IMR-90 (cell line): ENCODE measurements at regions not wholly inside any gene's neighbourhood (a gene's known extent, or its start where the extent isn't known, plus 50 kb on each side); places are given as distances from the start of the nearest gene placed in this dataset.

Source experiments
- ATAC-seq: fragments of 200-7000 bp; cut with Tn5 transposase; 2 replicates; pipeline ENCODE4 v1.9.1; 2020; ENCODE audit warnings: low read depth, mild to moderate bottlenecking, moderate library complexity
- BruUV-seq: library from RNA; stranded (reverse); fragments of 400-500 nt; replicated peaks from 2 replicates; lab custom pipeline; 2021; lab: Mats Ljungman, UMichigan
- CTCF ChIA-PET: fragments of 300-600 bp; formaldehyde crosslinking; extraction: SDS; loops from one replicate; lab custom pipeline; 2021; ENCODE audit warnings: antibody characterized with exemption; lab: Yijun Ruan, JAX
- POLR2A ChIA-PET: fragments of 300-600 bp; sonication (Branson Sonifier 250); formaldehyde crosslinking; loops from one replicate; lab custom pipeline; 2022; ENCODE audit warnings: antibody characterized with exemption; ENCODE audit not compliant: unreplicated experiment; lab: Charles Lee
- DNase-seq: peaks from one replicate; pipeline ENCODE4 v3.0.0; 2013
- H2AFZ ChIP-seq: replicated peaks from 2 replicates; pipeline ENCODE3; 2013; ENCODE audit warnings: low read length, mild to moderate bottlenecking; ENCODE audit not compliant: poor library complexity
- H2AK5ac ChIP-seq: 2 replicates; pipeline ENCODE4 v1.6.1; 2013; ENCODE audit warnings: low read depth, low read length, inconsistent platforms
- H2AK9ac ChIP-seq: replicated peaks from 2 replicates; pipeline ENCODE3; 2013; ENCODE audit warnings: mild to moderate bottlenecking, low read depth, low read length, moderate library complexity; ENCODE audit not compliant: poor library complexity
- H2BK120ac ChIP-seq: 2 replicates; pipeline ENCODE4 v1.6.1; 2013; ENCODE audit warnings: low read depth, low read length, inconsistent platforms
- H2BK15ac ChIP-seq: 3 replicates; pipeline ENCODE4 v1.6.1; 2013; ENCODE audit warnings: low read depth, low read length, inconsistent platforms
- H2BK20ac ChIP-seq: 2 replicates; pipeline ENCODE4 v1.6.1; 2013; ENCODE audit warnings: low read depth, mild to moderate bottlenecking, inconsistent platforms, low read length, moderate library complexity
- H2BK5ac ChIP-seq: 2 replicates; pipeline ENCODE4 v1.6.1; 2013; ENCODE audit warnings: mild to moderate bottlenecking, low read depth, low read length, inconsistent platforms; ENCODE audit not compliant: poor library complexity, severe bottlenecking
- H3K14ac ChIP-seq: replicated peaks from 2 replicates; pipeline ENCODE4 v1.6.1; 2013; ENCODE audit warnings: low read depth, low read length, inconsistent platforms
- H3K18ac ChIP-seq: 2 replicates; pipeline ENCODE4 v1.6.1; 2013; ENCODE audit warnings: low read depth, low read length, control low read depth
- H3K23ac ChIP-seq: 2 replicates; pipeline ENCODE4 v1.6.1; 2013; ENCODE audit warnings: low read depth, low read length, inconsistent platforms
- H3K27ac ChIP-seq: 2 replicates; pipeline ENCODE4 v1.5.1; 2013; ENCODE audit warnings: mild to moderate bottlenecking, control low read depth, low read length; ENCODE audit not compliant: insufficient read depth
- H3K27me3 ChIP-seq: 2 replicates; pipeline ENCODE4 v1.6.1; 2013; ENCODE audit warnings: low read length; ENCODE audit not compliant: control insufficient read depth, insufficient read depth
- H3K36me3 ChIP-seq: 2 replicates; pipeline ENCODE4 v1.6.1; 2013; ENCODE audit warnings: low read length, mixed read lengths; ENCODE audit not compliant: control insufficient read depth, insufficient read depth
- H3K4ac ChIP-seq: 2 replicates; pipeline ENCODE4 v1.6.1; 2013; ENCODE audit warnings: low read depth, low read length, inconsistent platforms
- H3K4me1 ChIP-seq: 2 replicates; pipeline ENCODE4 v1.6.1; 2013; ENCODE audit warnings: low read length, mixed read lengths; ENCODE audit not compliant: control insufficient read depth, insufficient read depth
- H3K4me2 ChIP-seq: 2 replicates; pipeline ENCODE4 v1.6.1; 2013; ENCODE audit warnings: low read depth, mild to moderate bottlenecking, control low read depth, low read length, moderate library complexity
- H3K4me3 ChIP-seq: 2 replicates; pipeline ENCODE4 v1.5.1; 2013; ENCODE audit warnings: low read depth, mild to moderate bottlenecking, control low read depth, low read length, moderate library complexity; ENCODE audit not compliant: insufficient read depth
- H3K56ac ChIP-seq: 2 replicates; pipeline ENCODE4 v1.6.1; 2013; ENCODE audit warnings: low read length, inconsistent platforms; ENCODE audit not compliant: insufficient read depth; ENCODE audit errors: extremely low read depth
- H3K79me1 ChIP-seq, 2 experiments: 2 replicates each; pipeline ENCODE4 v1.6.1; 2013; ENCODE audit warnings: low read length in 2 of 2, inconsistent platforms in 1 of 2, low read depth in 1 of 2
- H3K9ac ChIP-seq: 2 replicates; pipeline ENCODE4 v1.6.1; 2013; ENCODE audit warnings: low read depth, low read length, control low read depth
- H3K9me1 ChIP-seq: 2 replicates; pipeline ENCODE4 v1.6.1; 2013; ENCODE audit warnings: low read length, inconsistent platforms; ENCODE audit not compliant: insufficient read depth
- H3K9me3 ChIP-seq: 2 replicates; pipeline ENCODE4 v1.6.1; 2013; ENCODE audit warnings: low read length; ENCODE audit not compliant: control insufficient read depth, insufficient read depth
- H4K20me1 ChIP-seq: 2 replicates; pipeline ENCODE4 v1.6.1; 2013; ENCODE audit warnings: low read length, inconsistent platforms; ENCODE audit not compliant: insufficient read depth
- H4K5ac ChIP-seq: 2 replicates; pipeline ENCODE4 v1.6.1; 2013; ENCODE audit warnings: mild to moderate bottlenecking, low read depth, low read length, control low read depth
- H4K8ac ChIP-seq, 2 experiments: 2 replicates each; pipeline ENCODE4 v1.6.1; 2013; ENCODE audit warnings: low read depth in 2 of 2, low read length in 2 of 2, control low read depth in 1 of 2, inconsistent platforms in 1 of 2
- H4K91ac ChIP-seq: 2 replicates; pipeline ENCODE4 v1.6.1; 2013; ENCODE audit warnings: low read depth, low read length, inconsistent platforms; ENCODE audit not compliant: insufficient read depth
- BHLHE40 ChIP-seq: fragments of 150-350 bp; IDR thresholded peaks from 2 replicates; pipeline ENCODE4 v1.6.1; 2016; ENCODE audit warnings: mild to moderate bottlenecking, low read depth, low read length
- CHD1 ChIP-seq: IDR thresholded peaks from 2 replicates; pipeline ENCODE4 v1.6.1; 2012; ENCODE audit warnings: low read depth, low read length, improper control_type of control experiment
- ELK1 ChIP-seq: fragments of 150-350 bp; IDR thresholded peaks from 2 replicates; pipeline ENCODE4 v1.6.1; 2016; ENCODE audit warnings: low read depth, mild to moderate bottlenecking, low read length, moderate library complexity, borderline replicate concordance
- FOS ChIP-seq: fragments of 150-350 bp; IDR thresholded peaks from 2 replicates; pipeline ENCODE4 v1.6.1; 2016; ENCODE audit warnings: low read depth, low read length
- MAFK ChIP-seq: IDR thresholded peaks from 2 replicates; pipeline ENCODE4 v1.6.1; 2012; ENCODE audit warnings: low read depth, low read length, improper control_type of control experiment
- NFE2L2 ChIP-seq: fragments of 150-350 bp; IDR thresholded peaks from 2 replicates; pipeline ENCODE4 v1.6.1; 2016; ENCODE audit warnings: low read depth, mild to moderate bottlenecking, low read length
- RFX5 ChIP-seq: IDR thresholded peaks from 2 replicates; pipeline ENCODE4 v1.8.0; 2012; ENCODE audit warnings: low read depth, mild to moderate bottlenecking, low read length, moderate library complexity
- SMC3 ChIP-seq: fragments of 150-350 bp; IDR thresholded peaks from 2 replicates; pipeline ENCODE4 v1.6.1; 2016; ENCODE audit warnings: low read depth, mild to moderate bottlenecking, antibody characterized with exemption, low read length, moderate library complexity
- WGBS, 2 experiments: methylation state at CpG; one replicate each; pipeline versions ENCODE4 v1.1.5 to v1.1.7; 2013; ENCODE audit warnings: missing lambda C conversion rate in 2 of 2; ENCODE audit not compliant: insufficient read length in 1 of 2; ENCODE audit errors: extremely low coverage in 2 of 2; 5-methylcytosine and 5-hydroxymethylcytosine counted together
- dilution Hi-C: fragments of 300-500 bp; cut with HindIII; formaldehyde crosslinking; loops from one replicate; pipeline ENCODE4 v1.14.3; 2018; ENCODE audit warnings: low sequenced_read_pairs; ENCODE audit not compliant: unreplicated experiment
- in situ Hi-C: fragments of 300-500 bp; cut with MboI; formaldehyde crosslinking; loops from 3 replicates; pipeline ENCODE4 v1.14.3; 2019; ENCODE audit warnings: low sequenced_read_pairs, inconsistent platforms, mixed read lengths
- intact Hi-C: fragments of 100-400 bp; cut with micrococcal nuclease; formaldehyde crosslinking; loops from 2 replicates; pipeline ENCODE4 v1.10.0; 2022

DNA sequence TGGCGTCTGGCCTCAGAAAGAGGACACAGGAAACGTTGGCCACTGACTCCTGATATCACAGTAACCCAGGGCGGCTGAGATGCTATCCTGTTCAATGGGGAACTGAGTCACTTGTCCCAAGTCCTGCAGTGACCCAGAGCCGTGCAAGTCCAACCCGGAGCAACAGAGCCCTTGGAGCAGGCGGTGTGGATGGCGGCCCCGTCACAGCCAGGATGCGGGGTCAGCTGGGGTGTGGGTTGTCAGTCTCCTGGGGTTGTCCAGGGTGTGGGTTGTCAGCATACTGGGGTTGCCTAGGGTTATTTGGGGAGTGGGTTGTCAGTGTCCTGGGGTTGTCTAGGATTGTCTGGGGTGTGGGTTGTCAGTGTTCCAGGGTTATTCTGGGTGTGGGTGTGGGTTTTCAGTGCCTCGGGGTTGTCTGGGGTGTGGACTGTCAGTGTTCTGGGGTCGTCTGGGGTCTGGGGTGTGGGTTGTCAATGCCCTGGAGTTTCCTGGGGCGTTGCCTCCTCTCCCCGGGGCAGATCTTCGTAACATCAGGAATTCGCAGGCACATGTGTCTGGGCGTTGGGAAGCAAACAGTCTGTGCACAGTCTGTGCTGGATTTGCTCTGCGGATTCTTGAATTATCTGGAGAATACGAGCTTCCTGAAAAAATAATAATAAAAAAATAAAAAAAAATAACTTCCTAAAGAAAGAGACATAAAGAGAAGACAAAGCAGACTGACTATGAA lies 257.5 kb downstream of the PARP8 start:
- Histone ChIP-seq H3K27me3 (no peaks in the 10 kb centered on the region), H2AFZ (no peak overlapping the region), H3K56ac (no peak overlapping the region), H2BK20ac (no peak overlapping the region), H3K4ac (no peak overlapping the region), H3K23ac (no peak overlapping the region), H3K9ac (no peak overlapping the region), H3K27ac (no peak overlapping the region), H3K79me1 (no peaks in the 10 kb centered on the region), H2BK120ac (no peak overlapping the region), H4K20me1 (no peaks in the 10 kb centered on the region), H4K8ac (no peak overlapping the region), H3K4me1 (no peaks in the 10 kb centered on the region), H3K14ac (no peak overlapping the region), H2BK5ac (no peak overlapping the region), H3K4me3 (no peak overlapping the region), H4K5ac (no peak overlapping the region), H2BK15ac (no peak overlapping the region), H2AK5ac (no peak overlapping the region), H3K18ac (no peak overlapping the region), H3K36me3 (no peaks in the 10 kb centered on the region), H4K91ac (no peak overlapping the region), H2AK9ac (no peak overlapping the region), H3K9me3 (peaks cover 2% of the 10 kb centered on the region; the same call in 1 of the 2 replicates), H3K9me1 (no peaks in the 10 kb centered on the region), H3K4me2 (no peak overlapping the region)
- ChIA-PET CTCF (no interaction called here), POLR2A (no interaction called here)
- dilution Hi-C loops = no loop called here
- intact Hi-C loops = no loop called here
- DNase-seq (no peak), ATAC-seq (no peak)
- in situ Hi-C loops = no loop called here
- 70% methylated on average over 3 of the region's 18 CpGs; no CpG with 5 or more reads in 1 of the 2 experiments for WGBS, 2 experiments
- TF ChIP-seq CHD1 (no peak), MAFK (no peak), NFE2L2 (no peak), BHLHE40 (no peak), ELK1 (no peak), FOS (no peak), SMC3 (no peak), RFX5 (no peak)
- BruUV-seq = no TSS peak
